OCI-LY3 (cell line): ENCODE measurements at regions not wholly inside any gene's neighbourhood (a gene's known extent, or its start where the extent isn't known, plus 50 kb on each side); places are given as distances from the start of the nearest gene placed in this dataset.

ENCODE experiments used
- H2AFZ ChIP-seq: fragments of 200-600, 300-600 bp; shearing (Covaris generic); 2 replicates; pipeline ENCODE4 v1.6.0; 2014; ENCODE audit warnings: antibody characterized with exemption, low read depth, low read length
- H3K27ac ChIP-seq: fragments of 200-600, 300-600 bp; sonication (generic); 2 replicates; pipeline ENCODE4 v1.5.1; 2014; ENCODE audit warnings: mild to moderate bottlenecking, low read length, moderate library complexity, mixed read lengths
- H3K27me3 ChIP-seq: fragments of 200-600, 300-600 bp; sonication (generic); 2 replicates; pipeline ENCODE4 v1.6.1; 2014; ENCODE audit warnings: low read depth, low read length, mixed read lengths
- H3K36me3 ChIP-seq: fragments of 200-600, 300-600 bp; sonication (generic); replicated peaks from 2 replicates; pipeline ENCODE3; 2014; ENCODE audit warnings: low read depth, low read length, mixed read lengths
- H3K4me1 ChIP-seq: fragments of 300-600, 200-600 bp; sonication (generic); 2 replicates; pipeline ENCODE4 v1.6.1; 2014; ENCODE audit warnings: low read length, mixed read lengths
- H3K4me2 ChIP-seq: fragments of 200-600, 300-600 bp; sonication (generic); 2 replicates; pipeline ENCODE4 v1.6.1; 2014; ENCODE audit warnings: low read length, mixed read lengths
- H3K4me3 ChIP-seq: fragments of 300-600, 200-600 bp; sonication (generic); 2 replicates; pipeline ENCODE4 v1.5.1; 2014; ENCODE audit warnings: antibody characterized with exemption, mild to moderate bottlenecking, low read length, moderate library complexity
- H3K79me2 ChIP-seq: fragments of 300-600, 200-600 bp; shearing (Covaris generic); 2 replicates; pipeline ENCODE4 v1.6.1; 2014; ENCODE audit warnings: mild to moderate bottlenecking, low read length, mixed read lengths
- H3K9ac ChIP-seq: fragments of 300-600, 200-600 bp; shearing (Covaris generic); 2 replicates; pipeline ENCODE4 v1.6.0; 2014; ENCODE audit warnings: mild to moderate bottlenecking, low read length, moderate library complexity
- H3K9me3 ChIP-seq: fragments of 200-600, 300-600 bp; shearing (Covaris generic); 2 replicates; pipeline ENCODE4 v1.6.1; 2014; ENCODE audit warnings: low read length, mixed read lengths; ENCODE audit not compliant: insufficient read depth
- H4K20me1 ChIP-seq: fragments of 200-600, 300-600 bp; sonication (generic); 2 replicates; pipeline ENCODE4 v1.6.1; 2016; ENCODE audit warnings: low read length, mixed read lengths; ENCODE audit not compliant: insufficient read depth
- EZH2phosphoT487 ChIP-seq: fragments of 200-600 bp; shearing (Covaris generic); IDR thresholded peaks from 2 replicates; pipeline ENCODE4 v1.6.1; 2018; ENCODE audit warnings: antibody characterized with exemption, mixed run types, low read depth
- TF ChIP-seq, protein P1 (sequence below): fragments of 200-600, 300-600 bp; sonication (generic); IDR thresholded peaks from 2 replicates; pipeline ENCODE4 v1.5.1; 2014; ENCODE audit warnings: antibody characterized with exemption, low read length, low read depth

DNA sequence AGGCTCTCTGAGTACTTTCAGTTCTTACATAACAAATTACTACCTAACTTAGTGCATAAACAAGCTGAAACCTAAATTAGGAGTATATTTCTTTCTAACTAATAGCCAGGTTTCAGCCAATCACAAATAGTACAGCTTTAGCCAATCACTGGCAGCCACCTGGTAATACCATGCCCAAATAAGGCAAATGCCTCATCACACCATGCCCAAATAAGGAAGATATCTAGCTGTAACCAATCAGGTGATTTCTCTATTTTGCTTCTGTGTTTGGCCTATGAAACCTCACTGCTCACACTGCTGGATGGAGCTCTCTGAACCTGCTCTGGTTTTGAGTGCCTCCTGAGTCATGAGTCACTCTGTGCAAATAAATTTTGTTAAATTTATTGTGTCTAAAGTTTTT, 113.5 kb downstream of the DDIT4L start:
- Histone ChIP-seq H3K9ac (no peak overlapping the region), H4K20me1 (no peaks in the 10 kb centered on the region), H3K4me2 (no peak overlapping the region), H3K36me3 (no peaks in the 10 kb centered on the region), H3K4me3 (no peak overlapping the region), H3K27me3 (no peaks in the 10 kb centered on the region), H3K9me3 (no peaks in the 10 kb centered on the region), H3K27ac (no peak overlapping the region), H3K79me2 (no peaks in the 10 kb centered on the region), H3K4me1 (peaks cover 10% of the 10 kb centered on the region; the same call in 1 of the 2 replicates), H2AFZ (no peak overlapping the region)
- TF ChIP-seq EZH2phosphoT487, result no peak
- TF ChIP-seq, protein P1, sequence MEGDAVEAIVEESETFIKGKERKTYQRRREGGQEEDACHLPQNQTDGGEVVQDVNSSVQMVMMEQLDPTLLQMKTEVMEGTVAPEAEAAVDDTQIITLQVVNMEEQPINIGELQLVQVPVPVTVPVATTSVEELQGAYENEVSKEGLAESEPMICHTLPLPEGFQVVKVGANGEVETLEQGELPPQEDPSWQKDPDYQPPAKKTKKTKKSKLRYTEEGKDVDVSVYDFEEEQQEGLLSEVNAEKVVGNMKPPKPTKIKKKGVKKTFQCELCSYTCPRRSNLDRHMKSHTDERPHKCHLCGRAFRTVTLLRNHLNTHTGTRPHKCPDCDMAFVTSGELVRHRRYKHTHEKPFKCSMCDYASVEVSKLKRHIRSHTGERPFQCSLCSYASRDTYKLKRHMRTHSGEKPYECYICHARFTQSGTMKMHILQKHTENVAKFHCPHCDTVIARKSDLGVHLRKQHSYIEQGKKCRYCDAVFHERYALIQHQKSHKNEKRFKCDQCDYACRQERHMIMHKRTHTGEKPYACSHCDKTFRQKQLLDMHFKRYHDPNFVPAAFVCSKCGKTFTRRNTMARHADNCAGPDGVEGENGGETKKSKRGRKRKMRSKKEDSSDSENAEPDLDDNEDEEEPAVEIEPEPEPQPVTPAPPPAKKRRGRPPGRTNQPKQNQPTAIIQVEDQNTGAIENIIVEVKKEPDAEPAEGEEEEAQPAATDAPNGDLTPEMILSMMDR, result no peak

DNA sequence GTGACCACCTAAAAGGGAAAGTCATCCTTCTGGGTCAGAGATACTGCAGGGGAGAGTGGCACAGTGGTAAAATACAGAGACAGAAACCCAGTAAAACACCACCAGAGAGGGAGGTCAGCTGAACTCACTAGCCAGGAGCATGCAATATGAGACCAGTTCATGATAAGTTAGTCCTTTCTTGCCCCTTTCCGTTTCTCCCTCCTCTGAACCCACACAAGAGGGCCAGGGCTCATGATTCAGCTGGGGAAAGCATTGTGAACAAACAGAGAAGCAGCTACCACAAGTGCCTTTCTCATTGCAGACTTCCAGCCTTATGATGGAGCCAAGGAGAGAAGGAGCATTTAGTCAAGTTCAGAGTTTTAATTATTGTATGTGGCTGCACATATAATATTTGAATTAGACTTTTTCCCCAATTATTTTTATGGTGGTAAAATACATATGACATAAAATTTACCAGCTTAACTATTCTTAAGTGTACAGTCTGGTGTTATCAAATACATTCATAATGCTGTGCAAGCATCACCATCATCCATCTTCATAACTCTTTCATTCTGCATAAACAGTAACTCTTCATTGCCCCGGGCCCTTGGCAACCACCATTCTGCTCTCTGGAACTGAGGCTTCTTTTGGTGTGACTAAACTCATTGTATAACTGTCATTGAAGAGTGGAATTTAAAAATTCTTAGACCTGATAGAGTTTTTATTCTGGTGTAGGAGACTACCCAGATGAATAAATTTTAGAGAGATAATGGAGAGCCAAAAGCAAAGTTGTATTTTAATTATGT, 114.6 kb downstream of the DDIT4L start:
- Histone ChIP-seq H3K9ac (no peak overlapping the region), H3K4me1 (0 out of 2 replicates have a peak, but pooled peaks cover 4% of the 10 kb centered on the region), H3K4me3 (no peak overlapping the region), H3K36me3 (no peaks in the 10 kb centered on the region), H3K9me3 (no peaks in the 10 kb centered on the region), H3K79me2 (no peaks in the 10 kb centered on the region), H2AFZ (no peak overlapping the region), H3K27ac (no peak overlapping the region), H4K20me1 (no peaks in the 10 kb centered on the region), H3K4me2 (no peak overlapping the region), H3K27me3 (no peaks in the 10 kb centered on the region)
- TF ChIP-seq, protein P1, result no peak
- TF ChIP-seq EZH2phosphoT487, result no peak

DNA sequence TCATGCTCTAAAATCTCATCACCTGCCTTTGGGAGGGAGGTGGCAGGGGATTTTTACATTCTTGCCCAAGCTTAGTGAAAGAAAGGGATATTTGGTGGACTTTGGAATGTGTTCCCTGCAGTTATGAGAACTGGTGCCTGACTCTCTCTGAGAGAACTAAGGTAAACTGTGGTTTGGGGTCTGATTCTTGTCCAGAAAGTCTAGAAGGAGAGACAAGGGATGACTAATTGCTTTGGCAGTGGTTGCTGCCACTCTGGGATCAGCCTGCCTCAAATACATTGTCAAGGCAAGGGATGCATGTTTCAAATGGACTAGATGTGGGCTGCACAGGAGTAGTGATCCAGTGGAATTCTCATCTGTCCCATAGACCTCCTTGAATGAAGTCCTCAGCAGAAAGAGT, 115.2 kb downstream of the DDIT4L start:
- H3K4me1 ChIP-seq, result 0 out of 2 replicates have a peak, but pooled peaks cover 4% of the 10 kb centered on the region
- no peak overlapping the region for H3K4me2 ChIP-seq
- no peaks in the 10 kb centered on the region for H3K79me2 ChIP-seq
- H3K36me3 ChIP-seq, result no peaks in the 10 kb centered on the region
- no peaks in the 10 kb centered on the region for H3K27me3 ChIP-seq
- H3K9ac ChIP-seq, result no peak overlapping the region
- no peak overlapping the region for H3K4me3 ChIP-seq
- H4K20me1 ChIP-seq, result no peaks in the 10 kb centered on the region
- H3K27ac ChIP-seq, result no peak overlapping the region
- H2AFZ ChIP-seq, result no peak overlapping the region
- H3K9me3 ChIP-seq, result no peaks in the 10 kb centered on the region
- TF ChIP-seq, protein P1, result no peak
- no peak for TF ChIP-seq EZH2phosphoT487

DNA sequence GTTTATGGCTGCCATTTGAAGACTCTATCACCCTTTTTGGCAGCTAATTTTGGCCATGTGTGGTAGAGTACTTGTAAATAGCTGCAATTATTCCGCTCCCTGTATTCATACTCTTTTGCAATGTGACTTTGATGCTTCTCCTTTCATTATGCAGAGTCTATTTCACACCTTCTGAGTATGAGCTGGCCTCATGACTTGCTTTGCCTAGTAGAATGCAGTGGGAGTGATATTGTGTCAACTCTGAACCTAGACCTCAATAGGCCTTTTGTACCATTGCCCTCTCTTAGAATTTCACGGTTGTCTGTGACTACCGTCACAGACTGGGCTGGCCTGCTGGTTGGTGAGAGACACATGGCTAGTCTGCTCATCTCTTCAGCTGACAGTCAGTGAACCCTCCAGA, 118.8 kb downstream of the DDIT4L start:
- Histone ChIP-seq H4K20me1 (no peaks in the 10 kb centered on the region), H3K9me3 (no peaks in the 10 kb centered on the region), H3K27ac (no peak overlapping the region), H3K4me2 (no peak overlapping the region), H3K9ac (no peak overlapping the region), H3K79me2 (no peaks in the 10 kb centered on the region), H3K27me3 (peaks cover 2% of the 10 kb centered on the region; the same call in 1 of the 2 replicates), H3K36me3 (no peaks in the 10 kb centered on the region), H2AFZ (no peak overlapping the region), H3K4me1 (peaks cover 7% of the 10 kb centered on the region), H3K4me3 (no peak overlapping the region)
- TF ChIP-seq, protein P1, result no peak
- no peak for TF ChIP-seq EZH2phosphoT487
